HG03097 (cell line): ENCODE measurements at regions not wholly inside any gene's neighbourhood (a gene's known extent, or its start where the extent isn't known, plus 50 kb on each side); places are given as distances from the start of the nearest gene placed in this dataset.
"Not testable (repeated sequence)": the region's sequence is repeated elsewhere in the genome, so short reads cannot be mapped to it uniquely, and the experiment has no call there.

Experiments
- ATAC-seq: cut with Tn5 transposase; IDR thresholded peaks from one replicate; pipeline ENCODE4 v1.9.1; 2021; ENCODE audit not compliant: unreplicated experiment, low FRiP score

GRCh38 chr21:9041175-9041948 is 1480.0 kb upstream of the TPTE start:
- ATAC-seq: not testable (repeated sequence)

GRCh38 chr21:9043089-9043488 is 1478.3 kb upstream of the TPTE start:
- ATAC-seq: peak; percentile 74

GRCh38 chr21:9046870-9047269 is 1474.5 kb upstream of the TPTE start:
- ATAC-seq: not testable (repeated sequence)

DNA sequence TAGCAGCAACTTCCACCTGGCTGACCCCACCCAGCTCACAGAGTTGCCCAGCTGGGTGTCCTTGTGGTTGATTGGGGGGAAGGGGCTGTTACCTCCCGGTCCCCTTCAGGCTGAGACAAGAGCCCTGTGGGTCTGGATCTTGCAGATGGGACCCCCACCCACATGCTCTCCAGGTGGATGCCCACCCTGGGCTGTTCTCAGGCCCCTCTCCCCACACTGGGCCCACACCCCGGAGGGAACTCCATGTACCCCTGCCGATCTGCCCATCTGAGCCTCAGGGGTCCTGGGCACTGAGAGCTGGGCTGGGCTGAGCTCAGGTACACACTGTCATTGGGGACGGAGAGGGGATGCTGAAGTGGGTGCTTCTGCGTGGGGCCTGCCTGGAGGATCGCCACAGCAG is 1453.9 kb upstream of the TPTE start:
- ATAC-seq: not testable (repeated sequence)

GRCh38 chr21:9068622-9069021 is 1452.8 kb upstream of the TPTE start:
- ATAC-seq: not testable (repeated sequence)

DNA sequence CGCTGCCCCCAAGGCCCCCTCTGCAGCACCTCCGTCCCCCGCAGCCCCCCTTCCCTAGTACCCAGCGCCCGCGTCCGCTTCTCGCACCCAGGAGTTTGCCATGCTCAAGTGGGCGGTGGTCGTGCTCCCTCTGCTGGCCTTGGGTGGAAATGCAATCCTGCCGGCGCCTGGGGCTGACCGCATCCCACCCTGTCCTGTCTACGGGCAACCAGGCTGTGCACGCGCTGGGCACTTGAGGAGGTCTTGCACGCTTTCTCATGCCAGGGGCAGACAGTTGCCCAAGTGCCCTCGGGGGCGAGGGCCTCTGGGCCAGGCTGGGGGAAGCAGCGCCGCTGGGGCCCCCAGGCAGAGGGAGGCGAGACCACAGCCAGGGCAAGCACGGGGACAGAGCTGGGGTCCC is 1450.7 kb upstream of the TPTE start:
- not testable (repeated sequence) for ATAC-seq

DNA sequence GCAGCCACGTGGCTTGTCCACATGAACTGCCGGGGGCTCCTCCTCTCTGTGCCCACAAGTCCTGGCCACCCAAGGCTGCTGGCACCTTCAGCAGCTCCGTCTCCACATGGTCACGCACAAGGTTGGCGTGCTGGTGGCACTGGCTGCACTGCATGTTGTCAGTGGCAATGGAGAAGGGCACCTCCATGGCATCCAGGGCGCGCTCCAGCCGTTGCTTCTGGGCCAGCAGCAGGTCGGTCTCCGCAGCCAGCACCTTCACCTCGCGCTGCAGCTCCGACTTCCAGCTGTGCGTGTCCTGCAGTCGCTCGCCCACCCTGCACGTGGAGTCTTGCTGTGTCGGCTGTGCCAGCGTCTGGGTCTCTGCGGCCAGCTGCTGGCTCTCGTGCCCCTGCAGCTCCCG is 1448.4 kb upstream of the TPTE start:
- ATAC-seq: not testable (repeated sequence)

GRCh38 chr21:9074772-9075171 is 1446.6 kb upstream of the TPTE start:
- ATAC-seq: not testable (repeated sequence)

DNA sequence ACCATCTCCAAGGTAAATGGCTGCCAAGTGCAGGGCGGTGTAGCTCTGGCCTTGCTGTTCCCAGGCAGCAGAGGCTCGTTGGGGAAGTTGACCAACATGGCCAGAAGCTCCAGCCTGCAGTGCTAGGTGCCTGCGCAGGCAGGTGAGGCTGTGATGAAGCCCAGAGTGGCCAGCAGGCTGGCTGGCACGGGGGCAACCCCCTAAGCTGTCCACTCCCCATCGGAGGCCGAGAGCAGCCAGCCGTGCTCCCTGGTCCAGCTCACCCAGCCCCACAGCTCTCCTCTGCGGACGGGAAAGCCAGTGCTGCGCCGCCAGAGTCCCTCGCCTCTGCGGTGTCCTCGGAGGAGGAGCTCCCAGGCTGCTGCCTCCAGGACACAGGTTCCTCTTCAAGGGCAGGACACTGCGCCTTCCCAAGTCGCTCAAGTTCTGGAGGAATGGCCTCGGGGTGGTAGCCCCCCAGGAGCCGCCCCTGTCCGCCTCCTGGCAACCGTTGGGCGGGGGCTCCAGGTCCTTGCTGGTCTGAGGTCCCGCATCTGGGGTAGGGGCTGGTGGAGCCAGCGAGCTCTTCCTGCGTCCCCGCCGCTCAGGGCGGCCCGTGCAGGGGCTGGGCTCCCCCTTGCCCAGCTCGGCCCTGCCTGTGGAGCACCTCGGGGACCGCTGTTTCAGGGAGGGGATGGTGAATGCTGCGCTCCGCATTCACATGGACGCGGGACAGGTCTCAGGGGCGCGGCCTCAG is 1438.1 kb upstream of the TPTE start:
- ATAC-seq: not testable (repeated sequence)

- not testable (repeated sequence) for ATAC-seq
These were observed 1435.1 kb upstream of the TPTE start for GRCh38 chr21:9086299-9086698.

- not testable (repeated sequence) for ATAC-seq
These were observed 1433.6 kb upstream of the TPTE start for GRCh38 chr21:9087816-9088215.

DNA sequence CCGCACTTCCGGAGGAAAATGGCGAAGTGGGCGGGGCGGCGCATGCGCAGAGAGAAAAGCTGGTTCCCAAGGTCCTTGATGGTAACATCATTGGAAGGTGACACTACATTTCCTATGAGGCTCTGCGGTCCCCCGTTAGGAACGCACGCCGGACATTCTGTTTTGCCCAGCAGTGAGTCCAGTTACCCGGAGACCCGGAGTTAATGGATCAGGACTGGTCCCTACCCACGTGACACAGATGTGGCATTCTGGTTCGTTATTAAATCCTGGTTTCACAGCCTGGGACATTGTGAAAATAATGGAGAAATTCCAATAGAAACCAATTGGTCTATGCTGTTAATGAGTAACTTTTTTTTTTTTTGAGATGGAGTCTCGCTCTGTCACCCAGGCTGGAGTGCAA is 1391.6 kb upstream of the TPTE start:
- not testable (repeated sequence) for ATAC-seq

GRCh38 chr21:9130817-9131216 is 1390.6 kb upstream of the TPTE start:
- not testable (repeated sequence) for ATAC-seq
